ENCODE measurements at regions not wholly inside any gene's neighbourhood (a gene's known extent, or its start where the extent isn't known, plus 50 kb on each side); places are given as distances from the start of the nearest gene placed in this dataset.
"Not testable (repeated sequence)": the region's sequence is repeated elsewhere in the genome, so short reads cannot be mapped to it uniquely, and the experiment has no call there.

DNA sequence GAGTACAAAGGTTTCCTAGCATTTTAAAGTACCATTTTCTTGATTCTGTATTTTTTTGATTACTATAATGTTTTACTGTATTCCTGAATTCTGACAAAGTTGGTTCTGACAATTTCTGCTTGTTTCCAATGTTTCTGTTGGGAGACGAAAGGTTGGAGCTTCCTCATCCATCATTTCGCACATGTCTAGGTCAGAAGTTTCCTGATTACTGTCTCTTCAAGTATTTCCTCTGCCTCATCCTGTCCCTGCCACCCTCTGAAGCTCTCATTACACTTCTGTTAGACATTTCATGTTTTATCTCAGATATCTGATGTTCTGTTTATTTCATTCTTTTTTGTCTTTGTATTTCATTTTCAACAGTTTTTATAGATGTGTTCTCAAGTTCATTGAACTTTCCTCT lies 895.8 kb downstream of the TSN start:
- no peak for DNase-seq (ENCODE audit: low spot score)

DNA sequence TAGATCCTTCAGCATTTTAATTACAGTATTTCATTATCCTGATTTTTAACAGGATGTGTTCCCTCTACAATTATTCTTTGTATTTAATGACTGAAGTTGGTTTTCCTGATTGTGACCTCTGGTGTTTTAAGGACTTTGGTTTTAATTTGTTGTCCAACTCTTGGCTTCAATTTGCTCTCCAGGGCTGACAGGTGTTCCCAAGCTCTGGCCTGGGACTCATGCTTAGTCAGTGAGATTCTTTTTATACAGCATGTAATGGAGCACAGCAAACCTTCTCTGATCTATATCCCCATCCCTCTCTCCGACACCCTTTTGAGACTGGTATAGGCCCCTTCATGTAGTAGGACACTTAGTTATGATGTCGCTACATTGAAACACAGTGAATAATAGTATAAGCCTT lies 896.3 kb downstream of the TSN start:
- no peak for DNase-seq (ENCODE audit: low spot score)

DNA sequence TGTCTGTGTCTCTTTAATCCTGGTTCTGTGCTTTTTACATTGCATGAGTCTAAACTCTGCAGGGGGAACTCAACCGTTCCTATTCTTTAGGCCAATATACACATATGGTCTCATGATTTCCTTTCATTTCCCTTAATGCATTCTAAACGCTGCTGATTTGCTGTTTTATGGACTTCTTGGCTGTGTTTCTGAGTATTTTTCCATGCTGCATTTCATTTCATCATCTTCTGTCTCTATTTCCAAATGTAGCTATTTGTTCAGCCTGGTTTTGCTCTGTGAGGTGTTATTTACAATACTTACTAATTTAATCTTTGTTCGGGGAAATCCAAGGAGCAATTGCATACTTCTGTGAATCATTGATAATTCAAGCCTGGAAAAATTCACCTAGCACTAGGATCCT lies 897.2 kb downstream of the TSN start:
- no peak for DNase-seq (ENCODE audit: low spot score)

DNA sequence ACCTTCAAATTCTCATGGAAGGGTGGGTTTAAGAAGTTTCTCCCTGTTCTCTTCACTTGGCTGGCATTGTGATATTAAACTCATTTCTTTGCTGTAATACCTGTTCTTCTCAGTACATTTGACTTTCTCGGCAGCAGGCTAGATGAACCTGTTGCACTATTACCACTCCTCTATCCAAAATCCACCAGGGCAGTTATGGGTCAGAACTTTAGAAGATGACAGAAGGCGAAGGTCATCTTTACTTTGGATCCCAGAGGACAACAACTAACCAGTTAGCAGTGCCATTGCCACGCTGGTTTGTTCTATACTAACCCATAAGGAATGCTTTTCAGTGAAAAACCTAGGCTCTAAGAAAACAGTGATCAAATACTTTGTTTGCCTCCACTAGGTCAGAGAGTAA lies 901.0 kb downstream of the TSN start:
- no peak for DNase-seq (ENCODE audit: low spot score)

DNA sequence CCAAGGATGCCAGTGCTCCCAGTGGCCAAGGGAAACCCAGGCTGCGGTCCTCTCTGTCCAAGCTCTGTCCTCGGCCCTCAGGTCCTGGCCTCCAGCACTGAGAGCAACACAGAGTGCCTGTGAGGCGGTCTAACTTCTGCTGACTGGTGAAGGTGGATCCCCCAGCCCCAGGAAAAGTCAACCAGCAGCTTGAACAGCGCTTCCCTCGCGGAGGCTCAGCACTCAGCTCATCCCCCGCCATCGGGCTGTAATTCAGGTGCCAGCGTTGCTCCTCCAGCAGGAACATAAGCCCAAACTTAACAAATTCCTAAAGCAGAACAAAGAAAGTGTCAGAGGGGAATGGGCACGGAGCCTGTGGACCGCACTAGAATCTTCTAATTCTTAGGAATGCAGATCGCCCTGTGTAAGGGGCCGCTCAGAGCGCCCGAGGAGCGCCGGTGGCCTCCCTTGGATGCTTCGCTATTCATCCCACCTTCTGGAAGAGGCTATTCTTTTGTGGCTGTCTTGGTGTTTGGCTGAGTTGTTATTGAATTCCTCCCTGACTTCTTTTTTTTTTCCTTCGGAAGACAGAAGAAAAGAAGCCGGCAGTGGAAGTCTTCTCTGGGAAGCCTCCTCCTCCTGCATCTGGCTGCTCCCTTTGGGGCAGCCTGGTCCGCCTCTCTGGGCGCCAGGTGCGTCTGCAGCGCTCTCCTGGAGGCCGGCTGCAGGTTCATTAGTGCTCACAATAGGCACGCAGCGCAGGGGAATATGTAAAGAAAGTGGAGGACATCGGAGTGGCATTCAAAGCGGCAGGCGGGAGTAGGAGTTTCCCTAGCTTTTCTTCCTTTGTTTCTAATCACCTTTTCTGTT lies 905.6 kb downstream of the TSN start:
- DNase-seq (ENCODE audit: low spot score), result no peak

DNA sequence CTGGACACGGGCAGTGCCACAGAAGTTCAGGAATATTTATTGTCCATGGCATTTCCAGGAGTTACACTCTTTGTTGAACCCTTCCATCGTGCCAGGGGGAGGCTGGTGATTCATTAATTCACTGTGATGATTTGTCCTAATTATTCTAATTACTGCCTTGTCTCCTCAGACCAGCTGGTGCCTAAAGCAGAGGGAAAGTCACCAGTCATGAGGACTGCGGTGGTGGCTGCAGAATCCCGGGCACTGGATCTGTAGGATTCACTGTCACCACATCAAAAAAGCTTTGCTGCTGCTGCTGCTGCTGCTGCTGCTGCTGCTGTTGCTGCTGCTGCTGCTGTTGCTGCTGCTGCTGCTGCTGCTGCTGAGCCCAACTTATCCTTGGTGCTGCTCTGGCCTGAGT lies 908.2 kb downstream of the TSN start:
- no peak for DNase-seq (ENCODE audit: low spot score)

DNA sequence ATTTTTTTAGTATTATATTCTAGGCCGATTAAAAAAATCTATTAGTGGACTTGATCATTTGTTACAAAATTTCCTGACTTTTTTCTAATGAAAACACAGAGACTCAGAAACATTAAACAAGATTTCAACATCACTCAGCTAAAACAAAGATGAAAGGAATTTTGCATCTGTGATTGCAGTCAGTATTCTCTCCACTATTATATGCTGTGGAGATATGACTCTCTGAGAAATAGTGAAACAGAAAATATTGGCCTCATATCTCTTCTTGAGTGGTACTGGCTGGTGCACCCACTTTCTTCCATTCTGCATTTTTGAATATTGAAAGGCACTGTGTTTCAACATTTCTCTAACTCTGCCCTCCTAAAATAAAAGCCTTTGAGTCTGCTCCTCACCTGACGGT lies 914.2 kb downstream of the TSN start:
- DNase-seq (ENCODE audit: low spot score), result no peak

DNA sequence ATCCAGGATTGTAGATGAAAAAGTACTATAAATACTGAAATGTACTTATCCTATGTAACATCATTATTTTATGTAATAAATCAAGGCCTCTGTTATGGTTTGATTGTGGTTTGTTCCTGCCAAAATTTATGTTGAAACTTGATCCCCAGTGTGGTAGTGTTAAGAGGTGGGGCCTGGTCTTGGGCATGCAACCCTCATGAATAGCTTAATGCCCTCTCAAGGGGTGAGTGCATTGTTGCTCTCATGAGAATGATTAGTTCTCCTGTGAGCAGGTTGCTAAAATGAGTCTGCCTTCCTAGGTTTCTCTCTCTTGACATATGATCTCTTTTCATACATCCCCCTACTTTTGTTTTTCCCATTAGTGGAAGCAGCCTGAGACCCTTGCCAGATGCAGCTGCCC lies 915.4 kb downstream of the TSN start:
- DNase-seq (ENCODE audit: low spot score), result no peak

DNA sequence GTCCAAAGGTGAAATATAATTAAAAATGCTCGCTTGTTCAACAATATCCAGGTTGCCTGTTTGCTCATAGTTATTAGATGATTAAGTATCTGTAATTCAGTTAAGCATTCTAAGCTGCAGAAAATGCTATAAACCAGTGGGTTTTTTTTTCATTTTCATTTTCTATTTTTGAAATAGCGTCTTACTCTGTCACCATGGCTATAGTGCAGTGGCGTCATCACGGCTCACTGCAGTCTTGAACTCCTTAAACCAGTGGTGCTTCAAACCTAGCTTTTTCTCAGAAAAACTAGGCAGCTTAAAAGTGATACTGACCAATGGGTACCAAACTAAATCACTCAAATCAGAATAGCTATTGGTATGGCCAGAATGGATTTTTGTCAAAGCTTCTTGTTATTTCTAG lies 925.2 kb downstream of the TSN start:
- no peak for DNase-seq (ENCODE audit: low spot score)

DNA sequence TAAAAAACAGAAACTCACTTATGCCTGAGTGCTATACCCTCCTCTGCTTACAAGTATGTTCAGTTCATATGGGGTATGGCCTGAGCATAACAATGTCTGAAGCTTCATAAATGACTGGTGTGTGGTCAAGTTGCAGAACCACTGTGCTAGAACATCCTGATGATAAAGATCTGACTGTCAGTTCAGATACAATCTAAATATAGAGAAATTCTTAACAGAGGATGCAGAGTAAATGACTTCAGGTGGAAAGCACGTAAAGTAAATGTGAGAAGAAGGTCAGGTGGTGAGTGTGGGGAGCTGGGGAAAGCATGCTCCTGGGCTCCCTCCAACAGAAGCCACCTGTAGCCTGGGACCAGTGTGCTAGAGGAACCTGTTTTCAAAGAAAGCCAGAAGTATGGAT lies 926.2 kb downstream of the TSN start:
- no peak for DNase-seq (ENCODE audit: low spot score)

DNA sequence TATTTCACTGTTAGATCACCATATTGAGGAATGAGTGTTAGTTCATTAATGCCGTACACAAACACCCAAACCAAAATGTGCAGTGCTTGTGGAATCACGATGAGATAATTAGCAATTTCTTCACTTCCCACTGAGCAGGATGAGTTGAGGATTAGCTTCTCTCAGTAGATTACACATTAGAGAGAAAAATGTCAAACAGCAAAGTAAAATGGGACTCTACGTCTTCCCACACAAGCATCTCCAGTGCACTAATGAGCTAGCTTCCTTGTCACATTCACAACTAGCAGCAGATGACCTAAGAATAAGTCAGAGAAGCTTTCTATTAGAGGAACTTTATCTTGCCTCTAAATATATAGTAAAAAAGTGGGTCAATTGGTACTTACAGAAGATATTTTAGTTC lies 926.9 kb downstream of the TSN start:
- DNase-seq (ENCODE audit: low spot score), result peak; percentile 1

DNA sequence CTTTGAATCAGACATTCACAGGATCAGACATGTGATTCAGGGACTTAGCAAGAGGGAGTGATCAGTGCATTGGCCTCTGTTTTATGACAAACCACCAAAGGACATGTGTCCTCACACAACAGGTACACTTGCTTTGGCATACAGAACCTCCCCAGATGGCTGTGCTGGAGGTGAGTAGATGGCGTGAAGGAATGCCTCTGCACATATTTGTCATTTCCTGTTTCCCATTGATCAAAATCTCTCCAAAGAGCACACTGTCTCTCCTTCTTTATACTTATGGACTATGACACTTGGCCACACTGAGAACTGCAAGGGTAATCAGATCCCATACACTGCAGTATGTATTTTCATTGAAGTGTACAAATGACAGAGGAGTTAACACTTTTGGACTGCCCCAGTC lies 927.6 kb downstream of the TSN start:
- DNase-seq (ENCODE audit: low spot score), result peak; percentile 0

DNA sequence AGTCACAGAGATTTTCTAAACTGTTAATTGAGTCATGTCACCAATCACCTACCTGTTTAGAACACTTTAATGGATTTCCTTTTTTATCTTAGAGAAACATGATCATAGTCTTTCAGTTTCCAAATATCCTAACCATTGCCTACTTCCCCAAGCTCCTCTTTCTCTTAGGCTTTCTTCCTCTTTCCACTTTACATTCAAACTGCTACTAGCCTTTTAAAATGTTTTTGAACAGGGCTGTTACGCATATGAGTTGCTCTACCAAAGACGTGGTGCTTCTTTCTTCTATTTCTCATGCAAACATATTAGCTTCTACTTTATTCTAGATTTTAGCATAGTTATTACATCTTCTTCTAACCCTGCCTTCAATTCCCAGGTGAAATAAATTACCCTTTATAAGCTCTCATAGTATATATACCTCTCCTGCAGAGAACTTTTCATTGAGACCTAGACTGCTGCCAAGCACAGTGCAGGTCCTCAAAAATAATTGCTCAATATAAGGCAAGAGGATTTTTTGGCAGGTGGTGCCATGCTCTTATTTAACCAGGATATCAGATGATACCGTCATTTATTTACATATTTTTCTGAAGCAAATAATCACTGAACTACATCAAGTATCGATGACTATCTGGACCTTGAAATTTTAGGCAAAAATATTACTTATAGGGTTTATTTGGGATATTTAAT lies 937.1 kb downstream of the TSN start:
- DNase-seq (ENCODE audit: low spot score), result no peak

DNA sequence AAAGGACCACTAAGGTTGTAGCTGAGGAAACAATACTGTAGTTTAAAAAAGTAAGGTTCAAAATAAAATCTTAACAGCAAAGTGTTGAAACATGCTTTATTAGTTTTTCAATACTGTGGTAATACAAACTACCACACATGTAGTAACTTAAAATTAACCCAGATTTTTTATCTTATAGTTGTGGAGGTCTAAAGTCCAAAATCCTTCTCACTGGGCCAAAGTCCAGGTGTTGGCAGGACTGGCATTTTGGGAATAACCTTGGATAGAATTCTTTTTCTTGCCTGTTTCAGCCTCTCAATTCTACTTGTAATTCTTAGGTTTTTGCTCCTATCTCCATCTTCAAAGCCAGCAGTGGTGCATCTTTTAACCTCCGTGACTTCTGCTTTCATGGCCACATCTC lies 942.0 kb downstream of the TSN start:
- DNase-seq (ENCODE audit: low spot score), result no peak

DNA sequence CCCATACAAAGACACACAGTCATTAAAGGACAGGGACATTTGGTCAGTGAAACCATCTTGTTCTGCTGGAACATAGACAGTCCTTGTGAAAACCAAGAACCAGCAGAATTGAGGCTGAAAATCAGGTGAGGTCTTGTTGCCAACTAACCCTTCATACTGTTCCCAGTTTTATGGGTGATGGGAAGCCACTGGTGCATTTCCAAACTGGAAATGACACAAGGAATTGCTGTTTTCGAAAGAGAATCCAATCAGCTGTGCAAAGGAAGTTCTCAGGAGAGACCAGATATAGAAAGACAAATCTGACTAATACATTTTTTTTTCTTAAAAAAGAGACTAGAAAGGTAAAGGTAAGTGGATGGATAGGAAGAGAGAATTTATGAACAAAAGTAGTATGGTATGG lies 948.2 kb downstream of the TSN start:
- no peak for DNase-seq (ENCODE audit: low spot score)

DNA sequence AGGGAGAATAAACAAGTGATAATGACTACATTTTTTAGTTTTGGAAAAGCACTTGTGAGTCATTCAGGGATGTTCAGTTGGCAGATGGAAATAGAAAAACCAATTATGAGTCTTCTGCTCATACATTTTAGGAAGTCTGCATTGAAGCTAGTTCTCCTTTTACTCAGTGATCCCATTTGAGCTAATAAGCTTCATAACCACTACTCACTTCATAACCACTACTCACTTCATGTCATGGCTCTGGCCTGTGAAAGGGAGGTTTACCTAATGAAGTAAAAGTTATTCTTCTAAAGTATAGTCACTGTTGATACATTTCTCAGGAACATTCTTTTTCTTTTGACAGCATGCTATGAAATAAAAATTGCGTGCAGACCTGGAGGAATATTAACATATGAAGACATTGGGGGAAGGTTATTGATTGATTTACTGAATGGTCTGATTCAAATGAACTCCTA lies 948.7 kb downstream of the TSN start:
- no peak for DNase-seq (ENCODE audit: low spot score)

DNA sequence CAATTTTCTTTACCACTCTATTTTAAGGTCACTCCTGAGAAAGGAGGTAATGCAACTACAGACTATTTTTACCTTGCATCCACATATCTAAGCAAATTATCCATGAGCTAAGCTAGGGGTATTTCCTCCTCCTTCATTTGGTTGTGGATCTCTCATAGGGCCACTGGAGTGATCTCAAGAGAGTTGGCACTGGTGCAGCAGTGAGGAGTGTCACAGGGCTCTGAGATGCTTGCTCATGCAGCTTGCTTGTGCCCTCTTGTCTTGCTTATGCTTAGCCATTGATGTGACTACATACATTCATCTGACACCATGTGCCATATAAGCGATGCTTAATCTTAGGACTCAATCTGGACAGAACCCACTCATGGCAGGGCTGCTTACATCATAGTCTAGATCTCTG lies 950.3 kb downstream of the TSN start:
- DNase-seq (ENCODE audit: low spot score), result no peak

DNA sequence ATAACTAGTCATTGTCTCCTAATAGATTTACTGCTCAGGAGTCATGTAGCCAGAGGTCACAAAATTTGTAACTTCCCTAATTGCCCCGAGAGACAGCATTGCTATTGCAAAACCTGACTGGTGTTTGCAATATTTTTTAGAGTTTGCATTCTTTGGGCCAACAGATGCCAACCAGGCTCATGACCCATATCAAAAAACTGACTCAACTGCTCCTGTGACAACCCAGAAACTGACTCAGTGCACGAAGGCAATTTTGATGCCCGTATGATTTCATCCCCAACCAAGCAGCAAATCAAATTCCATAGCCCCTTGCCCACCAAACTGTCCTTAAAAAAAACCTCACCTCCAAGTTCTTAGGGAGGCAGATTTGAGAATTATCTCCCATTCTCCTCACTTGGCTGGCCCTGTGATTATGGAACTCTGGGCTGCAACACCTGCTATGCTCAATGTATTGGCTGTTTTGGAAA lies 951.3 kb downstream of the TSN start:
- no peak for DNase-seq (ENCODE audit: low spot score)

DNA sequence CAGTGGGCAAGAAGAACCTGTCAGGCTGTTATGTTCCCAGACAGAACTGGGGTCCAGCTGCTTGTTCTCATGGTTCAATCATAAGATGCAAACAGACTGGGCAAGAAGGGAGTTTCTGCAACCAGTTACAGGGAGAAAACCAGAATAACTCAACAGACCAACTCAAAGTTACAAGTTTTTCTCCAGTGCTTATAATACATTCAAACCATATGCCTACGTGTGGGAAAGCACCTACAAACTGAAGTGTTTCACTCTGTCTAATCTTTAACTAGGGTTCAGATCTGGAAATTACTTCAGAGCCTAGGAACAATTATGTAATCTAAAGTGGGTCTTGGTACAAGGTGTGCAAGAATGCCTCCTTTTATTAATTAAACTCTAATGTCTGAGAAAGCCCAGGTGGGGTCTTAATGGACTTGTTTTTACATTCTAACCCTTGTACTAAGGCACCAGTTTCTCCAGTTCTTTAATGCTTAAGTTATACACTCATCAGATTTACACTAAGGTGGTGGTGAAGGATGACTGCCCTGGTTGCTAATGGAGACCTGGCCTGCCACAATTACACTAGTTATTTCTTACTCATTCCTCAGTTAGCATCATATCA lies 951.9 kb downstream of the TSN start:
- no peak for DNase-seq (ENCODE audit: low spot score)

DNA sequence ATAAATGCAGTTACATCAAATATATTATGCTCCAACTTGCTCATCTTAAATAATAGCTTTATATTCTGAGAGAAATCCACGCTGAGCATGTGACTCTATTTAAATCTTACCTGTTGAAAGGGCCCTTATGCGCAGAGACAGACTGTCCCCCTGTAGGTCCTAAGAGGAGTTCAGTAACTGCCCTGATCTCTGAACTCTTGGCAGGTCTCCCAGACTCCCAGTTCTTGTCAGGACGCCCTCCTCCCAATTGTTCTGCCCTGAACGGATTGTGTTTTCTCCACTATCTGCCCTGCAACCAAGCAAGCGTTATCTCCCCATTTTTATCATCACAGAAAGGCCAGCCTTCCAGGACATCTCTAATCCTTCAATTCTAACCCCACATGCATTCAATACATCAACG lies 954.6 kb downstream of the TSN start:
- DNase-seq (ENCODE audit: low spot score), result no peak

DNA sequence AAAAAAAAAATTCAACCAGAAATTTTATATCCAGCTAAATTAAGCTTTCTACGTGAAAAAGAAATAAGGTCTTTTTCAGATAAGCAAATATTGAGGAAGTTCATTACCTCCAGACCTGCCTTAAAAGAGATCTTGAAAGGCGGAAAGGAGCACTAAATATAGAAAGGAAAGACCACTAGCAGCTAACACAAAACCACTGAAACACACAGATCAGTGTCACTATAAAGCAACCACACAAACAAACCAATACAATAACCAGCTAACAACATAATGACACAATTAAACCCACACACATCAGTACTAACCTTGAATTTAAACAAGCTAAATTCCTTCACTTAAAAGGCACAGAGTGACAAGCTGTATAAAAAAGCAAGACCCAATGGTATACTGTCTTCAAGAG lies 958.3 kb downstream of the TSN start:
- DNase-seq (ENCODE audit: low spot score), result no peak

DNA sequence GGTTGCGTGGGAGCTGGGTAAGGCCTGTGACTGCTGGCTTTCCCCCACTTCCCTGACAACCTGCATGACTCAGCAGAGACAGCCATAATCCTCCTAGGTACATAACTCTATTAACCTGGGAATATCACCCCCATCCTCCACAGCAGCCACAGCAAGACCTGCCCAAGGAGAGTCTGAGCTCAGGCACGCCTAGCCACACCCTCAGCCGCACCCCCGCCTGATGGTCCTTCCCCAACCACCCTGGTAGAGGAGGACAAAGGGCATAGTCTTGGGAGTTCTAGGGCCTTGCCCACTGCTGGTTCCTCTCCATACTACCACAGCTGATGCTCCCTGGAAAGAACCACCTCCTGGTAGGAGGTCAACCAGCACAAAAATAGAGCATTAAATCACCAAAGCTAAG lies 965.4 kb downstream of the TSN start:
- DNase-seq (ENCODE audit: low spot score), result not testable (repeated sequence)

DNA sequence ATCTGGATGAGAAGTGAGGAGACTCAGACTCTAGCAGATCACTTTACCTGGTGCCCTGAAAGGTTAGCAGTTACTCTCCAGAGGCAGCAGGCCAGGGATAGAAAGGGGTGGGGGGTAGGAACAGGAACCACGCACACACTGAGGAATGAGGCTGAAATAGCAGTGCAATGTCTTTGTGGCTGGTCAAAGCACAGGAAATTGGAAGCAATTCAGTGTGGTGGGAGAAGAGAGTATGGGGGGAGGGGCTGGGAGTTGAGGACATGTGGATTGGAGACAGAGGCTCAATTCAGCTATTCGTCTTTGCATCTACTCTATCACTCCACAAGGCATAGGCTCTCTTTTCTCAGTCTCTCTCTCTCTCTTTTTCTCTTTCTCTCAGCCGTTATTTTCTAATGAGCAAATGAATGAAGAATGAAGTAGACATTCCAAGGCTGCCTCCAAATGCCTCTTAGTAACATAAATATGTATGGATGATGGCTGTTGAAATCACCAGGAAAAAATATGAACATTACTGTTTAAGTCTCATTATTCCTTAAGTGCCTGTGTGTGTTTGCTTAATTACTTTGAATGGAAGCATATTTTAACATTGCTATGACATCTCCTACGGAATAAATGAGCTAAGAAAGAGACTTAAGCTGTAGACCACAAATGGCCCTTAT lies 979.4 kb downstream of the TSN start:
- DNase-seq (ENCODE audit: low spot score), result no peak
